GM19099 (cell line): ENCODE measurements at regions not wholly inside any gene's neighbourhood (a gene's known extent, or its start where the extent isn't known, plus 50 kb on each side); places are given as distances from the start of the nearest gene placed in this dataset.

ENCODE experiments used
- POLR2A ChIP-seq: IDR thresholded peaks from 3 replicates; pipeline ENCODE4 v1.6.1; 2011; ENCODE audit warnings: low read depth; ENCODE audit not compliant: insufficient read length; ENCODE audit errors: extremely low read depth

GRCh38 chr12:68460236-68460635 is 128.1 kb upstream of the MDM1 start:
- no peak for TF ChIP-seq POLR2A

GRCh38 chr12:68461645-68462044 is 129.5 kb upstream of the MDM1 start:
- TF ChIP-seq POLR2A, result no peak

- TF ChIP-seq POLR2A, result no peak
These were observed 130.6 kb upstream of the MDM1 start for GRCh38 chr12:68462803-68463202.

GRCh38 chr12:68465227-68465626 is 133.1 kb upstream of the MDM1 start:
- no peak for TF ChIP-seq POLR2A

GRCh38 chr12:68467514-68467913 is 135.4 kb upstream of the MDM1 start:
- TF ChIP-seq POLR2A, result no peak

GRCh38 chr12:68468036-68468435 is 135.9 kb upstream of the MDM1 start:
- no peak for TF ChIP-seq POLR2A

GRCh38 chr12:68469113-68469512 is 137.0 kb upstream of the MDM1 start:
- no peak for TF ChIP-seq POLR2A

GRCh38 chr12:68470664-68471328 is 138.6 kb upstream of the MDM1 start:
- TF ChIP-seq POLR2A, result no peak

- TF ChIP-seq POLR2A, result no peak
These were observed 136.1 kb upstream of the RAP1B start for GRCh38 chr12:68474467-68475204.

GRCh38 chr12:68476794-68477193 is 133.9 kb upstream of the RAP1B start:
- no peak for TF ChIP-seq POLR2A

GRCh38 chr12:68477261-68477772 is 133.4 kb upstream of the RAP1B start:
- TF ChIP-seq POLR2A, result no peak

- TF ChIP-seq POLR2A, result no peak
These were observed 132.8 kb upstream of the RAP1B start for GRCh38 chr12:68477906-68478305.

GRCh38 chr12:68478516-68479260 is 132.0 kb upstream of the RAP1B start:
- TF ChIP-seq POLR2A, result no peak

GRCh38 chr12:68479261-68479895 is 131.3 kb upstream of the RAP1B start:
- no peak for TF ChIP-seq POLR2A

- no peak for TF ChIP-seq POLR2A
These were observed 130.8 kb upstream of the RAP1B start for GRCh38 chr12:68479896-68480291.
